Lower leg skin (tissue), 4 donors: ENCODE measurements at regions not wholly inside any gene's neighbourhood (a gene's known extent, or its start where the extent isn't known, plus 50 kb on each side); places are given as distances from the start of the nearest gene placed in this dataset.

Experiments used
- DNase-seq, 2 donors: peaks; one replicate each; pipeline ENCODE4 v3.0.0-alpha.2; 2019; ENCODE audit warnings: low spot score in 2 of 2
- H3K4me3 ChIP-seq: fragments of 200-600 bp; sonication (generic); 2 replicates; pipeline ENCODE4 v1.5.1; 2017; ENCODE audit warnings: mild to moderate bottlenecking, low read depth; ENCODE audit not compliant: poor library complexity, severe bottlenecking
- CTCF ChIP-seq, 3 donors: fragments of 450-650 bp; IDR thresholded peaks; one replicate each; pipeline ENCODE4 v1.5.1; 2016; ENCODE audit warnings: antibody characterized with exemption in 3 of 3, mild to moderate bottlenecking in 3 of 3, moderate library complexity in 2 of 3
- POLR2A ChIP-seq, 2 donors: fragments of 450-650 bp; IDR thresholded peaks; one replicate each; pipeline ENCODE4 v1.6.1; 2016 to 2017; ENCODE audit warnings: antibody characterized with exemption in 2 of 2, mild to moderate bottlenecking in 1 of 2, moderate library complexity in 1 of 2
- WGBS, 2 donors: methylation state at CpG; one replicate each; pipeline ENCODE4 v1.1.5; 2018; 5-methylcytosine and 5-hydroxymethylcytosine counted together
- intact Hi-C: fragments of 100-400 bp; cut with DNase I; formaldehyde crosslinking; loops from one replicate; pipeline ENCODE4 v1.15.0; 2023; ENCODE audit warnings: low total_unique reads

DNA sequence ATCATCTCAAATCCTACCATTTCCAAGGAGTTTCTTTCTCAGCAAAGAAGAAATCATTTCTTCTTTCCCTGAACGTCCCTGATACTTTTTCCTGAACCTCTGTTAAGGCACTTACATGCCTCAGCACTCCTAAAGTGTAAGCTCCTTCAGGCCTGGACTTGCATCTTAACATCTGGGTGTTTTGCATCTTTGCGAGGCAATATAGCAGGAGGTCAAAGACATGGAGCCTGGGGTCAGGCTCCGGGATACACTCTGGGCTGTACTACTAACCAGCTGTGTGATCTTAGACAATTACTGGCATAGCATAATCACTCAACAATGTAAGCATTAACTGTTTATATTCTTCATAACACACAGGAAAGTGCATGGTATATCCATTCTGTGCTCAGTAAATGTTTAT lies 275.5 kb upstream of the BOD1L1 start:
- H3K4me3 ChIP-seq, result no peak overlapping the region
- TF ChIP-seq CTCF (IDR thresholded peaks at IDR 0.05) (no peak), POLR2A (IDR thresholded peaks at IDR 0.05) (no peak)
- intact Hi-C loops, result no loop called here
- DNase-seq, result no peak
- WGBS, 2 donors, result 35 to 38% methylated on average over 3 of the region's 3 CpGs

DNA sequence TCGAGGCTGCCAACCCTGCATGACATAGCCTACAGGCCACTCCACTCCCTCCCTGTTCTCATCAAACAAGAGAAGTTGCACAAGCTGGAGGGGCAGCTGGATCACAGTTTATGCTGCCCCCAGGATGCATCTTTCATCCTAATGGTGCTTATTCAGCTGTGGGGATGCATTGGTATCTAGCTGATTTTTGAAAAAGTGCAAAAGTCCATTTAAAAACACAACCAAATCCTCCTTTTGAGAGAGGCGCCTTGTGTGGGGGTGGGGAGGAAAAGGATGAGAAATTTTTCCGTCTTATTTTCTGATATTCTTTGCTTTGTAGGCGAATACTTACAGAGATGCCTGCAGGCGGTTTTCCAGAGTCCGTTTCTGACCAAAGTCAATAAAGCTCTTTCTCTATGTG lies 276.4 kb upstream of the BOD1L1 start:
- intact Hi-C loops, result no loop called here
- no peak for TF ChIP-seq POLR2A (IDR thresholded peaks at IDR 0.05)
- no peak for TF ChIP-seq CTCF (IDR thresholded peaks at IDR 0.05)
- WGBS, 2 donors, result 71% methylated on average over 6 of the region's 6 CpGs

GRCh38 chr4:13905543-13905942 lies 278.0 kb upstream of the BOD1L1 start:
- TF ChIP-seq CTCF (IDR thresholded peaks at IDR 0.05) (no peak), POLR2A (IDR thresholded peaks at IDR 0.05) (no peak)
- intact Hi-C loops, result no loop called here

More for the DNA sequence above, 276.4 kb upstream of the BOD1L1 start:
- H3K4me3 ChIP-seq, result no peak overlapping the region
- DNase-seq, result no peak

GRCh38 chr4:13906727-13907126 lies 279.2 kb upstream of the BOD1L1 start:
- H3K4me3 ChIP-seq, result no peak overlapping the region
- TF ChIP-seq POLR2A (IDR thresholded peaks at IDR 0.05), result no peak
- no peak for TF ChIP-seq CTCF (IDR thresholded peaks at IDR 0.05)
- intact Hi-C loops, result no loop called here
- DNase-seq, result no peak
- 94 to 98% methylated on average over 3 of the region's 3 CpGs for WGBS, 2 donors

More at GRCh38 chr4:13905543-13905942, 278.0 kb upstream of the BOD1L1 start:
- WGBS, 2 donors, result 93 to 97% methylated on average over 5 of the region's 5 CpGs
- no peak overlapping the region for H3K4me3 ChIP-seq
- no peak for DNase-seq

GRCh38 chr4:13907255-13907751 lies 279.8 kb upstream of the BOD1L1 start:
- no peak for DNase-seq
- intact Hi-C loops, result no loop called here
- TF ChIP-seq POLR2A (IDR thresholded peaks at IDR 0.05) (no peak), CTCF (IDR thresholded peaks at IDR 0.05) (no peak)

DNA sequence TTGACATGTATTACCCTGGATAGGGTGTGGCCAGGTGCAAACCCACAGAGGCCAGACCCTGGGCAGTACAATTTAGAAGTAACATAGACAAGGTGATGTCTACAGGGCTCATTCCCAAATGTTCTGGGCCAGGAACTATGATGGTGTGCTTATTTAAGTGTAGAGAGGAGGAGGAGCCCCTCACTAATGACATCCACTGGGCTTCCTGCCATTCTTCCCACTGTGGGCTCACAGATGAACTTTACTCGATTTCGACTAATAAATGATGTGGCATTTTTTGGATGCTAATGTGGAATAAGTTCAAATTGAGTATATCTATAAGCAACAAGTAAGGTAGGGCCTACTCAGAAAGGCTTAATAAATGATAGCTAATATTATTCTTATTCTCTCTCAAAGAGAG lies 280.9 kb upstream of the BOD1L1 start:
- H3K4me3 ChIP-seq, result no peak overlapping the region
- 90 to 92% methylated on average over 2 of the region's 2 CpGs for WGBS, 2 donors
- no peak for DNase-seq
- TF ChIP-seq CTCF (IDR thresholded peaks at IDR 0.05) (no peak), POLR2A (IDR thresholded peaks at IDR 0.05) (no peak)
- intact Hi-C loops, result no loop called here

More at GRCh38 chr4:13907255-13907751, 279.8 kb upstream of the BOD1L1 start:
- 82 to 93% methylated on average over 1 of the region's 1 CpG for WGBS, 2 donors
- H3K4me3 ChIP-seq, result no peak overlapping the region
